ENCODE measurements at regions not wholly inside any gene's neighbourhood (a gene's known extent, or its start where the extent isn't known, plus 50 kb on each side); places are given as distances from the start of the nearest gene placed in this dataset.
"Not testable (repeated sequence)": the region's sequence is repeated elsewhere in the genome, so short reads cannot be mapped to it uniquely, and the experiment has no call there.

DNA sequence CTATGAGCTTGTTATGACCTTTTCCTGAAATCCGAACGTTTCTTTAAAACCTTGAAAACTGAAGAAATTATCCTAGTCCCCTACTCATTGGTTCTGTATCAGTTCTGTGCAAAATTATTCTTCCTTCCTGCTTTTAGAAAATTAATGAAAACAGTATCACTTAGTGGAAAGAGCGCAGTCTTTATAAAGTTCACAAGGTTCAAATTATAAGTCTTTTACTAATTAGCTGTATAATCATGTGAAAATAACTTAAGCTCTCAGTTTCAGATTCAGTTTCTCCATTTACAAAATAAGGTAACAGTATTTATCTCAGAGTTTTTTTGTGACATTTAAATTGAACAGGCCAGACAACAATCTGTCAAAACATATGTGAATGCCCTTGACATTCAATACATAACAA is 306.1 kb downstream of the ADAMTS20 start:
- no peak for DNase-seq

DNA sequence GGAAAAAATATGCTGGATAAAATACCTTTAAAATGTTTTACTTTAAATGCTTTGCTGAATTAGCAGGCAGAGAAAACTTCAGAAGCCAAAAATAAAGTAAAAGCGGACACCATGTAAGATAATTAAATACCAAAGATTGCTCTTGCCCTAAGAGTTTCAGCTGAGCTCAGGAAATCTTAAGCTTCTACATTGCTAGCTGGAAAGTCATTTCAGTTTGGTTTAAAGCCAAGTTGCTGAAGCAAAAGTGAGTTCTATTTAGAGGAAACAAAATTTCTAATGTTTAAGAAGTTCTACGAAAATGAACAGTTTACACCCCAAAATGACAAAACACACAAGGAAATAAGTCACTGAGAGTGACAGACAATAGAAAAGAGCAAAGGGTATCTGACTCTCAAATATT is 310.0 kb downstream of the ADAMTS20 start:
- no peak for DNase-seq

- no peak for DNase-seq
These were observed 313.7 kb downstream of the ADAMTS20 start for GRCh38 chr12:43238281-43238680.

DNA sequence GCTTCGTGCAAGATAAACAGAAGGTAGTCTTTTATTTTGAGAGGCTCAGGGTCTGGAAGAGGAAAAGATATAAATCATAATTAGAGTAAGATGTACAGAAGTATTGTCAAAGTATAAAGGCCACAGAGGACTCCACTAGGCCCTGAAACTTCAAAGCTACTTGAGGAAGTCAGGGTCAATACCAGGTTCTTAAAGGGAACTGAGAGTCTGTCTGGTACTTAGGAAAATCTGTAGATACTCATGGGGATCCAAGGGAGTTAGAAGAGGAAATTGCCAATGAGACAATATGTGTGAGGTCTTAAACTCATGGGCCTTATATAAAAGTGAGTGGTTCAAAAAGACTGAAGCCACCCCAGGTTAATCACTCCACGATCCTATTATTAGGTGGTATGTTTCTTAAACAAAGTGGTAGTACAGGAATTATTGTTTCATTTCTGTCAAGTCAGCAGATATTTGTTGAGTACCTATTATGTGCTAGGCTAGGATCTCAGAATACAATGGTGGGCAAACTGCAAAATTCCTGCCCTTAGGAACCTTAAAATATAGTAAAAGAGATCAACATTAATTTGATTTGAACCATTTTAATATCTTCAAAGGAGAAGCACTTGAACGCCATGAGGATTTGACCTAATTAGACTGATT is 314.6 kb downstream of the ADAMTS20 start:
- no peak for DNase-seq

DNA sequence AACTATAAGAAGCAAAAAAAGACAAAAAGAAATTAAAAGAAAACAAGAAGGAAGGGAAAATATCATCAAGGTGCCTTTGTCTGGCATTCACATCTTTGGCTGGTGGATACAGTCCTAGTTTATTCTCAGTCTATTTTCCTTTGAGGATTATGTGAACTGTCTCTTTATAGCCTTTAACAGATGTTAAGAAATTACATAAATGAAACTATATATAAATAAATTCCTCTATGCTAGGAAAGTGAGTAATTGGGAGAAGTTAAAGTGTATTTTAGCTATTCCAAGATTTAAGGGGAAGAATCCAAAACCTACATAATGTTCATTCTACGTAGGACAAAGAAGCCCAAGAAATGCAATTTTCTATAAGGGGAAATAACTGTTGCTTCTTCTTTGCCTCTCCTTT is 316.3 kb downstream of the ADAMTS20 start:
- no peak for DNase-seq

DNA sequence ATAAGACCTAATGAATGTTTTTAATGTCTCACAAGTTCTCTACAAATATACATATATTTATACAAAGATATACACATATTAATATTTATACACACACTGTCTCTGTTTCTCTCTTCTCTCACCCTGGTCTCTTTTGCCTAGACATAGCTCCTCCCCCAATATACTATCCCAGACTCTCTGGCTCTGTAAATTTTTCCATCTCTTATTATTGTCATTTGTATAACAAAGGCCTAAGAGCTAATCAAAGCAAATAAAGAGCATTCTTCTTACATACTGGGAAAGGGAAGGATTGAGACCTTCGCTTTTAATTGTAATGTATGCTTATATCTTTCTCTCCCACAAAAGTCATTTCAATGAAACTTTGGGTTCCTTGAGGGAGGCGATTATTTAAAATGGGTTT is 318.1 kb downstream of the ADAMTS20 start:
- DNase-seq = no peak

- DNase-seq = no peak
These were observed 325.9 kb downstream of the ADAMTS20 start for GRCh38 chr12:43226151-43226550.

DNA sequence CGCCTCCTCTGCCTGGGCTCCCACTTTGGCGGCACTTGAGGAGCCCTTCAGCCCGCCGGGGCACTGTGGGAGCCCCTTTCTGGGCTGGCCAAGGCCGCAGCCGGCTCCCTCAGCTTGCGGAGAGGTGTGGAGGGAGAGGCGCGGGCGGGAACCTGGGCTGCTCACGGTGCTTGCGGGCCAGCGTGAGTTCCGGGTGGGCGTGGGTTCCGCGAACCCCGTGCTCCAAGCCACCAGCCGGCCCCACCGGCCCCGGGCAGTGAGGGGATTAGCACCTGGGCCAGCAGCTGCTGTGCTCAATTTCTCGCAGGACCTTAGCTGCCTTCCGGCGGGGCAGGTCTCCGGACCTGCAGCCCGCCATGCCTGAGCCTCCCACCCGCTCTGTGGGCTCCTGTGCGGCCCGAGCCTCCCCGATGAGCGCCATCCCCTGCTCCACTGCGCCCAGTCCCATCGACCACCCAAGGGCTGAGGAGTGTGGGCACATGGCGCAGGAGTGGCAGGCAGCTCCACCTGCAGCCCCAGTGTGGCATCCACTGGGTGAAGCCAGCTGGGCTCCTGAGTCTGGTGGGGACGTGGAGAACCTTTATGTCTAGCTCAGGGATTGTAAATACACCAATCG is 327.7 kb downstream of the ADAMTS20 start:
- not testable (repeated sequence) for DNase-seq

DNA sequence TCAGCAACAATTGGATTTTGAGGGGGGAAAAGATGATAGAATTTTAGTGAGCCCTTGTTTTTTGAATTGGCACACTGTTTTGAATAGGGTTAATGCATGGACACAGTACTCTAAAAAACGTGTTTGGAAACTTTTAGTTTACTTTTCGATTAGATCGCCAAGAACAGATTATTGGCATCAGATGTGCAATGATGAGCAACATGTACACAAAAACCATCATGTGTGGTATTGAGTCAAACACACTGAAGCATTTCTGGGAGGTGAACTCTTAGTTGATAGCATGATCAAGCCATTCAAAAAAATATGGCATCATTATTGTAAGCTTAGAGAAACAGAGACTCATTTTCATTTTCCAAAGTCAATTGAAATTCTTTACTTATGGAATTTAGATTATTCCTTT is 329.2 kb downstream of the ADAMTS20 start:
- DNase-seq = no peak

DNA sequence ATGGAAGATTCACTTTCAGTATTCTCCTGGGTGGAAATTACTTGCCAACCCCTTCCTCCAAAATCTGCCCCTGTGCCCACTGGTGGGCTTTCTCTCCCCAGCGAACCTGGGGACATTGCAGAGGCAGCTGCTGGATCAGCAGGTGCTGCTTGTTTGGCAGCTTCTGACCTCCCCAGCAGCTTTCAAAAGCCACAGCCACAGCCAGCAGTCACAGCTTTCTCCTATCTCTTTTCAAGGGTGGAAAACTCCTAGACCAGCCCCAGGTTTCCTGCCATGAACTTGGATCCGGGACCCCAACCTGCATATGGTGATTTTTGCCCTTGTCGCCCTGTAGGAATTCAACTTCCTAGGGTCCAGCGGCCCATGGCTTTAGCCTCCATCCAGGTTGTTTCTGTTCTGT is 330.8 kb downstream of the ADAMTS20 start:
- no peak for DNase-seq

DNA sequence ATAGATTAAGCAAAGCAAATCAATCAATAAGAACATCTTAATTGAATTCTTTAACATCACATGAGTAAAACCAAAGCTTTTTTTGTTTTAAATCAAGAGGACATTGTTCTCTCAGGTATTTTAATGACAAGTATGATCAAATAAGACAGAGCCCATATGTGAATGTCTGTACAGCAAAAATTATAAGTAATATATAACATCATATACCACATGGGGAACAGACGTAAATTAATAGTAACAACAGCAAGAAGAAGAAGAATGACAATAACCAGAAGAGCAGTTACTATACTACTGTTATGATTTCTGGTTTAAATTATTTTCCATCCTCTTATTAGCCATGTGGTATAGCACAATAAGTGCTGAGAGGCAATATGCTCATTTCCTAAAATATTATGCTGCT is 335.5 kb downstream of the ADAMTS20 start:
- DNase-seq = no peak

- no peak for DNase-seq
These were observed 337.8 kb downstream of the ADAMTS20 start for GRCh38 chr12:43214166-43214565.

GRCh38 chr12:43213608-43214007 is 338.4 kb downstream of the ADAMTS20 start:
- DNase-seq = peak in 1 of 2 experiments; percentile 15

GRCh38 chr12:43210485-43211192 is 341.4 kb downstream of the ADAMTS20 start:
- DNase-seq = no peak

DNA sequence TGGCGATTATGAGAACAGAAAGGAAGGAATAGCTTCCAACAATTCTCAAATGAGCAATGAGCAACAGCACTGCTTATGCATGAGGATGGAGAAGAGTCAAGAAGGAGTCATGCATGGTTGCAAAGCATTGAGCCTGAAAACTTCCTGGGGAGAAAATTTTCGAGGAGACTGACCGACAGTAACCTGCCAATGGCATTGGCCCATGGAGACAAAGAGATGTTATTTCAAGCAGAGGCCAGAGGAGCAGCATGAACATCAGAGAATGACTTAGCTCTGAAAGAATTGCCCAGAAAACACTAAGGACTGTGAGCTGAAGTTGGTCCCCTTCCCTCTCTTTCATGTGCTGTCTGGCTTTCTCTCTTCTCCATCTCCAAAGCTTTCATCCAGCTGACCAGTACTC is 343.4 kb downstream of the ADAMTS20 start:
- no peak for DNase-seq

- DNase-seq = no peak
These were observed 343.8 kb downstream of the ADAMTS20 start for GRCh38 chr12:43208221-43208620.

DNA sequence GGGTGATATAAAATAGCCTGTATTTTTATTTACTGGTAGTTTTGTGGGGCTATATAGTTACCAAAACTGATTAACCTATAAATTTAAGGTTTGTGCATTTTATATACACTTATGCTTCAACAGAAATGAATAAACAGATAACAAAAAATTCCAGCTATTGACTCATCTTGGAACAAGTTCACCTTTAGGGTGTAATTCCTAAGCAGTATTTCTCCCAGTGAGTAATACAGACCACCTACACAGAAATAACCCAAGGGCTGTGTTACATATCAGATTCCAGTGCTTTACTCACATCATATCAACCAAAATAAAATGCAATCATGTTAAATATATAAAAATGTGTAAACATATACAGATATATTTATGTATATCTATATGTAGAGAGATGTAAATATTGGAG is 345.6 kb downstream of the ADAMTS20 start:
- no peak for DNase-seq

DNA sequence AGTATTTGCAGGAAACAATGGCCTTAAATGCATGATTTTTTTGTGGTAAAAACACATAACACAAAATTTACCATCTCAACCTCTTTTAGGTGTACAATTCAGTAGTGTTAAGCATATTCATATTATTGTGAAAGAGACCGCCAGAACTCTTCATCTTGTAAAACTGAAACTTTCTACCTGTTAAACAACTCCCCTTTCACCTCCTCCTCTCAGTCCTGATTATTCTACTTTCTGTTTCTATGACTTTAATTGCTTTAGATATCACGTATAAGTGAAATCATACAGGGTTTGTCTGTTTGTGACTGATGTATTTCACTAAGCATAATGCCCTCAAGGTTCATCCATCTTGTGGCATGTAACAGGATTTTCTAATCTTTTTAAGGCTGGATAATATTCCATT is 353.4 kb downstream of the ADAMTS20 start:
- no peak for DNase-seq

DNA sequence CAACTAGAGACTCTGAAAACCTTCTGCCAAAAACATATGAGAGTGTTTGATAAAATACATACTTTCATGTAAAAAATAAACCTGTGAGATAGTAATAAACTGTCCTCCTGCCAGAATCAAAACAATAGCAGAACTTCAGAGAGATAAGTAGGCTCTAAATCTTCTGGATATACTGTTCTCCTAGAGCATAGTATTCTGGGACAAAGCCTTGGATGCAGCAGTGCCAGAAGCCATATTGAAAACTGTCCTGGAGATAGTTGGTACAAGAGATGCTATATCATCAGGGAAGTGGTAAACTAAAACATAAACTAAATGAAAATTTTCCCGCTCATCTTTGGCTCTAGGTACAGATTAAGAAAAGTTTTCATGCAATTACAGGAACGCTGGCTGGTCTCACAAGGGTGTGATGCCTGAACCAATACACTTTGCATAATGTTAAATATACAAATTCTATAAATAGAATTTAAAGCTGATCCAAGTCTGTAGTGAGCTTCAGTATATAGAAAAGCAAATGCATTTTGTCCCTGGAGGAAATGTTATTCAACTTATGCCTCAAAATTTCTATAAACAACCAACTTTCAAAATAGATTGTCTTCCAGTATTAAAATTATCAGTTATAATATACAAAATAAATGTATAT is 355.6 kb downstream of the ADAMTS20 start:
- no peak for DNase-seq

- not testable (repeated sequence) for DNase-seq
These were observed 358.9 kb downstream of the ADAMTS20 start for GRCh38 chr12:43193096-43193495.

DNA sequence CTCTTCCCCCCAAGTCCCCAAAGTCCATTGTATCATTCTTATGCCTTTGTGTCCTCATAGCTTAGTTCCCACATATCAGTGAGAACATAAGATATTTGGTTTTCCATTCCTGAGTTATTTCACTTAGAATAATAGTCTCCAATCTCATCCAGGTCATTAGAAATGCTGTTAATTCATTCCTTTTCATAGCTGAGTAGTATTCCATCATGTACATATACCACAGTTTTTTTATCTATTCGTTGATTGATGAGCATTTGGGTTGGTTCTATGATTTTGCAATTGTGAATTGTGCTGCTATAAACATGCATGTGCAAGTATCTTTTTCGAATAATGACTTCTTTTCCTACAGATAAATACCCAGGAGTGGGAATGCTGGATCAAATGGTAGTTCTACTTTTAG is 359.6 kb downstream of the ADAMTS20 start:
- not testable (repeated sequence) for DNase-seq

GRCh38 chr12:43180242-43180641 is 371.8 kb downstream of the ADAMTS20 start:
- DNase-seq = no peak

GRCh38 chr12:43179486-43179885 is 372.5 kb downstream of the ADAMTS20 start:
- no peak for DNase-seq

DNA sequence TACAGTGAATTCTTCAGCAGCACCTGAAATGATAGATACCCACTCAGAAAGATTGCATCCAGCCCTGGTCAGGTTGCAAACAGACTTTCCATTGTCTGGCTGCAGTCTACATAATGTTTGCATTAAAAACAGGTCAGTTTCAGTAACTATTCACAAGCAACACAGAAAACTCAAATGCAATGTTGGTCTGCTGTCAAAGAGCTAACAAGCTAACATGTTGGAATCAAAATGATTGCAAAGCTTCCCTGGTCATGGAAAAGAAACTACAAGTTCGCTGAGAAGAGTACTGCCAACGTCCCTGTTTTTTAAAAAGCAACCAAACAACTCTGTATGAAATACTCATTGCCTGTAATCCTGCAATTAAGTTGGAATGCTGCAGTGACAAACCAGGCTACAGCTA is 374.7 kb downstream of the ADAMTS20 start:
- no peak for DNase-seq
